Retinal pigment epithelial cell (primary cell): ENCODE measurements at regions not wholly inside any gene's neighbourhood (a gene's known extent, or its start where the extent isn't known, plus 50 kb on each side); places are given as distances from the start of the nearest gene placed in this dataset.

Experiments used
- DNase-seq: peaks from one replicate; pipeline ENCODE4 v3.0.0-alpha.2; 2010; ENCODE audit warnings: low read depth
- H3K4me3 ChIP-seq: 2 replicates; pipeline ENCODE4 v1.5.1; 2011; ENCODE audit warnings: mild to moderate bottlenecking, low read length, control low read depth, moderate library complexity
- CTCF ChIP-seq: conservative IDR thresholded peaks from 2 replicates; pipeline ENCODE4 v1.5.1; 2011; ENCODE audit warnings: low read depth, low read length, control low read depth, inconsistent platforms

- DNase-seq, result no peak
- no peak overlapping the region for H3K4me3 ChIP-seq
- TF ChIP-seq CTCF, result no peak
Observed at GRCh38 chr2:195606179-195606578, 50.8 kb upstream of the SLC39A10 start.

GRCh38 chr2:195604706-195605105 is 52.3 kb upstream of the SLC39A10 start:
- DNase-seq, result no peak
- H3K4me3 ChIP-seq, result no peak overlapping the region

GRCh38 chr2:195603998-195604397 is 53.0 kb upstream of the SLC39A10 start:
- no peak overlapping the region for H3K4me3 ChIP-seq
- no peak for TF ChIP-seq CTCF
- DNase-seq, result no peak

More at GRCh38 chr2:195604706-195605105, 52.3 kb upstream of the SLC39A10 start:
- TF ChIP-seq CTCF, result no peak

- H3K4me3 ChIP-seq, result no peak overlapping the region
- DNase-seq, result no peak
- no peak for TF ChIP-seq CTCF
Observed at GRCh38 chr2:195603408-195603807, 53.6 kb upstream of the SLC39A10 start.

- no peak for DNase-seq
- TF ChIP-seq CTCF, result no peak
- H3K4me3 ChIP-seq, result no peak overlapping the region
Observed at GRCh38 chr2:195602687-195603086, 54.3 kb upstream of the SLC39A10 start.

- no peak overlapping the region for H3K4me3 ChIP-seq
- no peak for DNase-seq
- no peak for TF ChIP-seq CTCF
Observed at GRCh38 chr2:195601361-195601760, 55.7 kb upstream of the SLC39A10 start.

- no peak for DNase-seq
- H3K4me3 ChIP-seq, result no peak overlapping the region
- TF ChIP-seq CTCF, result no peak
Observed at GRCh38 chr2:195600778-195601177, 56.2 kb upstream of the SLC39A10 start.
